ENCODE measurements at regions not wholly inside any gene's neighbourhood (a gene's known extent, or its start where the extent isn't known, plus 50 kb on each side); places are given as distances from the start of the nearest gene placed in this dataset.

GRCh38 chr4:97457253-97457652 lies 686.0 kb downstream of the STPG2 start:
- TF ChIP-seq CTCF (conservative IDR thresholded peaks at IDR 0.05; ENCODE audit: low read depth, low read length) (no peak), EZH2 (IDR thresholded peaks at IDR 0.05; ENCODE audit: borderline replicate concordance, low read depth, low read length, poor library complexity, severe bottlenecking) (no peak)

Data from A673 (cell line).